ENCODE measurements at regions not wholly inside any gene's neighbourhood (a gene's known extent, or its start where the extent isn't known, plus 50 kb on each side); places are given as distances from the start of the nearest gene placed in this dataset.

DNA sequence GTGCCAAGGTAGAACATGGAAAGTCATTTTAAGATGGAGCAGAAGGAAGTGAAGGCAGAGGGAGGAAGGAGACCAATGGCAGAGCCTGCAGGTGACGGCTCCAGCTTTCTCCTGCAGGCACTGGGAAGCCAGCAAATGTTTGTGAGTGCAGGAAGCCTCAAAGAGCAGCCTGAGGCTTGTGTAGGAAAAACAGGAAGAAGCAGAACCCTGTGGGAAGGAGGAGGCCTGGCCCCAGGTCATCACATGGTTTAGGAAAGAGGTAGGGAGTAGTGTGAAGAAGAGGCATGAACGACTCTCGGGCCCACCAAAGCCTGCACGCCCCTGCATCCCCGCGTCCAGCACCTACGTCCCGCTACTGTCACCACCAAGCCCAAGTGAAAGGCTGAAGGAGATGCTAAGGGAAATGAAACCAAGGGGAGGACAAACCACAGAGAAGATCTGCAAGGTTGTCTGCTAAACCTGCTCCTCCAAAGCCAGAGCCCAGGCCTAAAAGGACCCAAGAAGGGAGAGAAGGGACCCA lies 151.5 kb downstream of the CHST1 start:
- Histone ChIP-seq H3K79me2 (ENCODE audit: low read depth) (no peaks in the 10 kb centered on the region), H2AFZ (no peak overlapping the region), H3K27ac (no peak overlapping the region), H3F3A (ENCODE audit: insufficient read depth, low read depth) (no peaks in the 10 kb centered on the region), H3K9me2 (ENCODE audit: insufficient read depth) (no peaks in the 10 kb centered on the region), H3K4me3 (no peak overlapping the region), H4K20me1 (ENCODE audit: insufficient read depth) (no peaks in the 10 kb centered on the region), H3K27me3 (ENCODE audit: insufficient read depth, low read depth) (peaks cover 84% of the 10 kb centered on the region), H3K4me2 (no peak overlapping the region), H3K36me3 (ENCODE audit: low read depth) (no peaks in the 10 kb centered on the region), H3K4me1 (replicated peaks; ENCODE audit: insufficient read depth) (no peaks in the 10 kb centered on the region), H3K9me3 (ENCODE audit: insufficient read depth, low read depth) (no peaks in the 10 kb centered on the region)
- BruUV-seq (replicated peaks) = no TSS peak
- TF ChIP-seq EZH2 (IDR thresholded peaks at IDR 0.05; ENCODE audit: low read depth) = no peak
- TF ChIP-seq, protein P1, sequence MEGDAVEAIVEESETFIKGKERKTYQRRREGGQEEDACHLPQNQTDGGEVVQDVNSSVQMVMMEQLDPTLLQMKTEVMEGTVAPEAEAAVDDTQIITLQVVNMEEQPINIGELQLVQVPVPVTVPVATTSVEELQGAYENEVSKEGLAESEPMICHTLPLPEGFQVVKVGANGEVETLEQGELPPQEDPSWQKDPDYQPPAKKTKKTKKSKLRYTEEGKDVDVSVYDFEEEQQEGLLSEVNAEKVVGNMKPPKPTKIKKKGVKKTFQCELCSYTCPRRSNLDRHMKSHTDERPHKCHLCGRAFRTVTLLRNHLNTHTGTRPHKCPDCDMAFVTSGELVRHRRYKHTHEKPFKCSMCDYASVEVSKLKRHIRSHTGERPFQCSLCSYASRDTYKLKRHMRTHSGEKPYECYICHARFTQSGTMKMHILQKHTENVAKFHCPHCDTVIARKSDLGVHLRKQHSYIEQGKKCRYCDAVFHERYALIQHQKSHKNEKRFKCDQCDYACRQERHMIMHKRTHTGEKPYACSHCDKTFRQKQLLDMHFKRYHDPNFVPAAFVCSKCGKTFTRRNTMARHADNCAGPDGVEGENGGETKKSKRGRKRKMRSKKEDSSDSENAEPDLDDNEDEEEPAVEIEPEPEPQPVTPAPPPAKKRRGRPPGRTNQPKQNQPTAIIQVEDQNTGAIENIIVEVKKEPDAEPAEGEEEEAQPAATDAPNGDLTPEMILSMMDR (conservative IDR thresholded peaks at IDR 0.05) = no peak
- POLR2A ChIA-PET (ENCODE audit: unreplicated experiment) = no interaction called here
- DNase-seq = no peak
- intact Hi-C loops (cut with micrococcal nuclease; ENCODE audit: unreplicated experiment) = no loop called here
- CTCF ChIA-PET = interaction anchor here (0.7 kb wide), 1 partner anchor 14 kb away, joined by 3 read pairs; no protein-coding TSS in a partner anchor

DNA sequence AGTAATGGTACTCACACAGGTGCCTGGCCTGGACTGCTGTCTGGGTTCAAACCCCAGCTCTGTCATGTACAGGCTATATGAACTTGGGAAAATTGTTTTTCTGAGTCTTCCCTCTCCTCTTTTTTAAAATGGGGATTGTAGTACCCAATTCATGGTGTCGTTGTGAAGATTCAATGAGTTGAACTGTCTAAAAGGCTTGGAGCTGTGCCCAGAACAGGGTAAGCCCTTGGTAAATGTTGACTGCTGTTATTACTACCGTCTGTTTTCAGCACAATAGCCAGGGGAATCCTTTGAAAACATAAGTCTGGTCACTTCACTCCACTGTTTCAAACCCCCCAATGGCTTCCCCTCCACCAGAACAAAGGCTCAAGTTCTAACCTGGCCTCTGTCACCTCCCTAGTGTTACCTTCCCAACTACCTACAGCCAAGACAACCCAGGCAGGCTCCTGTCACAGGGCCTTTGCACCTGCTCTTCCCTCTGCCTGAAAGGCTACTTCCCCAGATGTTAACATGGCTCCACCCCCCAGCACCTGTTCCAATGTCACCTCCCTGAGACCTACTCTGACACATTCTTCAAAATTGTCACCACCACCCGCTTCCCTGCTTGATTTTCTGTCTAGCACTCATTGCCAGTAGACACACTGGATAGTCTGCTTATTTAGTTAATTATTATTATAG lies 152.8 kb downstream of the CHST1 start:
- Histone ChIP-seq H3K79me2 (ENCODE audit: low read depth) (no peaks in the 10 kb centered on the region), H3K27ac (no peak overlapping the region), H3K36me3 (ENCODE audit: low read depth) (no peaks in the 10 kb centered on the region), H3K4me3 (no peak overlapping the region), H3F3A (ENCODE audit: insufficient read depth, low read depth) (no peaks in the 10 kb centered on the region), H3K4me2 (no peak overlapping the region), H3K9me3 (ENCODE audit: insufficient read depth, low read depth) (no peaks in the 10 kb centered on the region), H3K4me1 (replicated peaks; ENCODE audit: insufficient read depth) (no peaks in the 10 kb centered on the region), H2AFZ (no peak overlapping the region), H3K27me3 (ENCODE audit: insufficient read depth, low read depth) (peaks cover 85% of the 10 kb centered on the region), H3K9me2 (ENCODE audit: insufficient read depth) (no peaks in the 10 kb centered on the region), H4K20me1 (ENCODE audit: insufficient read depth) (no peaks in the 10 kb centered on the region)
- TF ChIP-seq EZH2 (IDR thresholded peaks at IDR 0.05; ENCODE audit: low read depth) = no peak
- TF ChIP-seq, protein P1 (conservative IDR thresholded peaks at IDR 0.05) = no peak
- ChIA-PET POLR2A (ENCODE audit: unreplicated experiment) (no interaction called here), CTCF (no interaction called here)
- no TSS peak for BruUV-seq (replicated peaks)
- DNase-seq = no peak
- intact Hi-C loops (cut with micrococcal nuclease; ENCODE audit: unreplicated experiment) = no loop called here

DNA sequence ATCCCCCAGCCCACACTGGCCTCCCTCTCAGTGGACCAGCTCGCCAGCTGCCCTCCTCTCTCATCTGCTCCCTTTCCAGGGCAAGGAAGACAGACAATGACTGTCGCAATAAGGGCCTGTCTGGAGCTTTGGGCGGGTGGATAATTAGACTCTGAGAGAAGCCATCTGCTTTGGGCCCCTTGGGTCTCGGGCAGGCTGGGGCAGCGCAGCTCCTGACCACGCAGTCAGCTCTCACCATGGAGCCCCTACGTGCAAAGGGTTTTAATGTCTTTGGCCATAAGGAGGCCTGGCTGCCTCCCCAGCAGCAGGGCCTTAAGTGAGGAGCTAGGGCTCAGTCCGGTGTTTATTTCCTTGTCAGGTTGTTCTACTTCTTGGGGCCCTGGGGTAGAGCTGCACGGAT lies 153.9 kb downstream of the CHST1 start:
- no peaks in the 10 kb centered on the region for H3K79me2 ChIP-seq (ENCODE audit: low read depth)
- no peaks in the 10 kb centered on the region for H3K36me3 ChIP-seq (ENCODE audit: low read depth)
- intact Hi-C loops (cut with micrococcal nuclease; ENCODE audit: unreplicated experiment) = no loop called here
- BruUV-seq (replicated peaks) = no TSS peak
- H3K27ac ChIP-seq = no peak overlapping the region
- TF ChIP-seq, protein P1 (conservative IDR thresholded peaks at IDR 0.05) = no peak
- TF ChIP-seq EZH2 (IDR thresholded peaks at IDR 0.05; ENCODE audit: low read depth) = no peak
- no peak for DNase-seq
- ChIA-PET CTCF (interaction anchor here (0.5 kb wide), 1 partner anchor 19 kb away, joined by 3 read pairs; no protein-coding TSS in a partner anchor), POLR2A (ENCODE audit: unreplicated experiment) (no interaction called here)
- no peaks in the 10 kb centered on the region for H3K9me3 ChIP-seq (ENCODE audit: insufficient read depth, low read depth)
- no peak overlapping the region for H3K4me2 ChIP-seq
- H4K20me1 ChIP-seq (ENCODE audit: insufficient read depth) = no peaks in the 10 kb centered on the region
- no peak overlapping the region for H3K4me3 ChIP-seq
- H3K4me1 ChIP-seq (replicated peaks; ENCODE audit: insufficient read depth) = no peaks in the 10 kb centered on the region
- no peak overlapping the region for H2AFZ ChIP-seq
- peaks cover 77% of the 10 kb centered on the region for H3K27me3 ChIP-seq (ENCODE audit: insufficient read depth, low read depth)
- no peaks in the 10 kb centered on the region for H3K9me2 ChIP-seq (ENCODE audit: insufficient read depth)
- H3F3A ChIP-seq (ENCODE audit: insufficient read depth, low read depth) = no peaks in the 10 kb centered on the region

Data from PC-9 (cell line).